Fibroblast of villous mesenchyme (primary cell): ENCODE measurements at regions not wholly inside any gene's neighbourhood (a gene's known extent, or its start where the extent isn't known, plus 50 kb on each side); places are given as distances from the start of the nearest gene placed in this dataset.

Experiments
- DNase-seq: peaks from one replicate; pipeline ENCODE4 v3.0.0-alpha.2; 2010; ENCODE audit warnings: low read depth
- H3K4me3 ChIP-seq: 2 replicates; pipeline ENCODE4 v1.5.1; 2011; ENCODE audit warnings: low read depth, mild to moderate bottlenecking, low read length
- CTCF ChIP-seq: IDR thresholded peaks from 2 replicates; pipeline ENCODE4 v1.5.1; 2012; ENCODE audit warnings: low read depth, mild to moderate bottlenecking, low read length; ENCODE audit not compliant: insufficient read depth

GRCh38 chr2:3112131-3112530, 265.5 kb downstream of the EIPR1 start:
- TF ChIP-seq CTCF, result no peak
- no peak for DNase-seq
- no peak overlapping the region for H3K4me3 ChIP-seq

GRCh38 chr2:3110994-3111666, 266.5 kb downstream of the EIPR1 start:
- TF ChIP-seq CTCF, result no peak
- H3K4me3 ChIP-seq, result no peak overlapping the region
- no peak for DNase-seq

GRCh38 chr2:3110555-3110954, 267.1 kb downstream of the EIPR1 start:
- no peak for TF ChIP-seq CTCF
- no peak overlapping the region for H3K4me3 ChIP-seq
- no peak for DNase-seq

- H3K4me3 ChIP-seq, result no peak overlapping the region
- no peak for DNase-seq
- no peak for TF ChIP-seq CTCF
These were observed 268.6 kb downstream of the EIPR1 start for GRCh38 chr2:3108710-3109702.

- no peak for TF ChIP-seq CTCF
- no peak for DNase-seq
These were observed 269.5 kb downstream of the EIPR1 start for GRCh38 chr2:3108105-3108504.

GRCh38 chr2:3107567-3107966, 270.1 kb downstream of the EIPR1 start:
- TF ChIP-seq CTCF, result no peak
- no peak overlapping the region for H3K4me3 ChIP-seq
- no peak for DNase-seq

More at GRCh38 chr2:3108105-3108504, 269.5 kb downstream of the EIPR1 start:
- no peak overlapping the region for H3K4me3 ChIP-seq
